GM21723 (cell line): ENCODE measurements at regions not wholly inside any gene's neighbourhood (a gene's known extent, or its start where the extent isn't known, plus 50 kb on each side); places are given as distances from the start of the nearest gene placed in this dataset.
"Not testable (repeated sequence)": the region's sequence is repeated elsewhere in the genome, so short reads cannot be mapped to it uniquely, and the experiment has no call there.

Source experiments
- ATAC-seq: cut with Tn5 transposase; IDR thresholded peaks from one replicate; pipeline ENCODE4 v1.9.1; 2021; ENCODE audit warnings: mild to moderate bottlenecking, moderate library complexity; ENCODE audit not compliant: unreplicated experiment

DNA sequence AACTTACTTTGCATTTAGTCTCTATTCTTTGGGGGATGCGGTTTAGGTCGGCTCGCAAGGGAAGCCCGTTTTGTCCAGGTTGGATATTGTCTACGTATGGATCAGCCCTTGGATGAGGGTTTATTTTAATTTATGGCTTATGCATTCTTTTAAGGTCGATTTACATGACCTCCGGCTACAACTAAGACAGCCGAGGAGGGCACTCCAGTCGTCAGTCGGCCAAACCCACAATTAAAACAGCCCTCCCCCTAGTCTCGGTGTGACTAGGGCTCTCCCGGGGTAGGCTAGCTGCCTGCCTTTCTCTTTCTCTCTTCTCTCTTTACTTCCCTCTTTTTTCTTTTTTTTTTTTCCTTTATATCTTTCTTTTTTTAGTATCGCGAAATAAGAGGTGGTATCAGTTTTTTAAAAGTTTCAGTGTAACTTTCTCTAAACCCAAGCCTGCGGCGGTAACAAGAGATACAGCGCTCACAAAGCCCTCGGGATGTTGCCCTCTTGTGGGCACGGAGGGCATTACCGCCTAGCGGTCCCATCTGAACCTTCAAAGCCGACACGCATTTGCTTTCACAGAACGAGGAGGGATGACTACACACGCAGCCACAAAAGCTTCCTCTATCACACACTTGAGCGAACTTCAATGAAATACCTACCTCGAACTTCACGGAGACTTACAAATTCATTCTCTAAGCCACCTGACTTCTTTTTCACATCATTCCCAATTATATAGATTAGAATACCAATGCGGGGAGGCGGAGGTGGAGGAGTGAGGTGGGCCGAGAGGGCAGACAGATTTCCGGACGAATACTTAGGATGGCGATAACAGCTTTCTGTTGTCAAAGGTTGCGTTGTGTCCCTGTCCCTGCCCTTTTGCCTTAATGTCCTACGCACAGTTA is 132.3 kb upstream of the C11orf58 start:
- ATAC-seq: peak; percentile 92

- peak; percentile 17 for ATAC-seq
Observed at GRCh38 chr11:16605389-16605893, 133.0 kb upstream of the C11orf58 start.

DNA sequence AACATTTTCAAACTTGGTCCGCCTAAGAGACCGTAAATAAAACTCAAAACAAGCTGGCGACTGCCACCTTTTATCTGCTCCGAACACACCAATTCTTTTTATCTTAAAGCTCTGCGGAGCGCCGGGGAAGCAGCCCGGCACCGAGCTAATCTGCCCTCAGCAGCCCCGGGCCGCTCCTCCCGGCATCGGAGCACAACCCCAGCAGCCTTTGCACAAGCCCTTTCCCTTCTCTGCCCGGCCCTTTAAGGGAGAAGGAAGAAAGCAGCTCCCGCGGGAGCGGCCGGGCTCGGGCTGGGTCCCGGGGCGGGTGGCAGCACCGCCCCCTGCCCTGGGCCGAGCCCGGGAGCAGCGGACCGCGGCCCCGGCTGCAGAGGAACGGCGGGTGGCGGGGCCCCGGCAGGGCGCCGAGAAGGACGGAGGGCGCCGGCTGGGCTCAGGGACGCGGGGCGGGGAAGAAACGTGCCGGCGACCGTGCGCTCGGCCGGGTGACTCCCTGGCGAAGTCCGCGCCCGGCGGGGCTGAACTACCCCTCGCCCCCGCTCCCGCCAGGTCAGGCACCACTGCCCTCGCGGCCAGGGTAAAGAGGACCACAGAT is 133.6 kb upstream of the C11orf58 start:
- ATAC-seq: peak; percentile 31

DNA sequence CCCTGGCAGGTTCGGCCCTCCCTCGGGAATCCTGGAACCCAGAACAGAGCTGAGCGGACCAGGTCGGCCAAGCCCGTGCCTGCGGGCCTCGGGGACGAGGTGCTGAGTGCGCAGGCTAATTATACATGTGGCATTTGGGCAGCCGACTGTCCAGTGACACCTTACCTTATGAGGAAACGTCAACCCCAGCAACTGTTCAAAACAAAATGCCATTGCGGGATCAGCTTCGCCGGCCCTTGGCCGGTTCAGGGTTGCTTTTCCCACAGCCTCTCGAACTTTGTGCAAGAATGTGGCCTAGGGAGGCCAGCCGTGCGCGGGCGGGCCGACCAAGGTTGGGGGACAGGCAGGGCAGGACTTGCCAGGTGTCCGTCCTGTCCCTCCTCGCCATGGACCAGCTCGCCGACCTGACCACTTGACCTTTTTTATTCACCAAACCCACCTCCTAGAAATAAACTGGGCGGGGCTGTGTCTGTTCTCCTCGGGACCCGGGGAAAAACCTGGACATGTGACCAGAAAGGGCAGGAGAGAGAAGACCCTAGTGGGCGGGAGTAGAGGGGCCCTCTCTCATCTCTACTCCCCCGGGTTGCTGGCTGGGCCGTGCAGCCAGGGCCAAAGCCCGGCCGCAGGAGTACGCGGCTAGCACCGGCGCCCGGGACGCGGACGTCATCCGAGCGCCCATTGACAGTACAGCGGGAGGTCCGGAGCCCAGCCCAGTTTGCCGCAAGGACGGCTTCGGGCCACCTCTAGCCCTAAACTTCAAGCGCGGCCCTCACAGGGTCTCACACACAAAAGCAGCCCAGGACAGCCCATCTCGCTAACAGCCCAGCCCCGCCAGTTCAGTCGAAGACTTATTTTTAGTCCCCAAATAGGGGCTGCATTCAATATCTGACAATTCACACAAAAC is 134.3 kb upstream of the C11orf58 start:
- no peak for ATAC-seq

DNA sequence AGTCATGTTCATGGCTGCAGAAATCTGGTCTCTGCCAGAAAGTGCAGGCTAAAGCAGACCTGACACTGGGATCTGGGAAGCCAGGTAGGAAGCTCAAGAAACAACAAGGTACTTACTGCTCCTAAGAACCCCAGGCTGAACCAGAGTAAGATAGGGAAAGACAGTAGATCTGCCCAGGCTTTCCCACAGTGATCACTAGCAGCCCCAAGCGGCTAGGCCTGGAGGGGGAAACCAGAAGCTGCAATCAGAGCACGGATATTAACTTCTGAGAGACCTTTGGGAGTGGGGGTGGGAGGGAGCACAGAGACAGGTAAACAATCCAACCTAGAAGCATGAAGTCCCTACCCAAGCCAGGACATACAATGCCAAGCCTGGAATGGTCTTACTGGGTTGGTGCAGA is 135.2 kb upstream of the C11orf58 start:
- no peak for ATAC-seq

DNA sequence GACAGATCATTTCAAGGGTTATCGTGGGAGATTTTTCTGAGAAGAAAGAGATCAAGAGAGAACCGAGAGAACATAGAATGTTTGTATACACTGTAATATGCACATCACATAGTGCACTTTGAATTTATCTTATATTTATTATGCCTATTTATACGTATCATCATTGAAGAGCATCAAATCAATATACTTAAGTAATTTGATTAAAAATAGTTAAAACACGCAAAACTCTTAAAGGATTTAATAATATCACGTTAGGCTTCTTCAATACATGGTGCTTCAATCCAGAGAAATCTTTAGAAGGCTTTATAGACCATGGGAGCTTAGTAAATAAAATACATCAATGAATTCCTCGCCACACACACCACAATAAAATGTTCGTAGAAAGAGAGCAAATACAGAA is 139.5 kb upstream of the C11orf58 start:
- ATAC-seq: no peak

DNA sequence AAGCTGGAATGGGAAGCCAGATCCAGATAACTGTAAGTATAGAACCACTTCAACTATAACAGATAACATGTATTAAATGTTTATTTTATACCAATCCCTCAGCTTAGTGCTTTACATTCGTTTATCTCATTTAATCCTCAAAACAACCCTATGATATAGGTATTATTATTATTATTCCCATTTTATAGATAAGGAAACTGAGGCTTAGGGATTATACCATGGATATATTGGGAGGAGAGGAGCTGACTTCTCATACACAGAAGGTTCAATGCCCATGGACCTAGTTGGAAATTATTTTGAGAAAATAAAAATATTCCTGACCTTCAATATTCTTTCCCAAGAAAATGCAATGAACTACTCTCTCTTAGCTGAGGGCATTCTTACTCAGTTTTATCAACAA is 140.4 kb upstream of the C11orf58 start:
- ATAC-seq: no peak

GRCh38 chr11:16596231-16596630 is 142.2 kb upstream of the C11orf58 start:
- ATAC-seq: no peak

GRCh38 chr11:16591157-16591556 is 147.3 kb upstream of the C11orf58 start:
- ATAC-seq: no peak

DNA sequence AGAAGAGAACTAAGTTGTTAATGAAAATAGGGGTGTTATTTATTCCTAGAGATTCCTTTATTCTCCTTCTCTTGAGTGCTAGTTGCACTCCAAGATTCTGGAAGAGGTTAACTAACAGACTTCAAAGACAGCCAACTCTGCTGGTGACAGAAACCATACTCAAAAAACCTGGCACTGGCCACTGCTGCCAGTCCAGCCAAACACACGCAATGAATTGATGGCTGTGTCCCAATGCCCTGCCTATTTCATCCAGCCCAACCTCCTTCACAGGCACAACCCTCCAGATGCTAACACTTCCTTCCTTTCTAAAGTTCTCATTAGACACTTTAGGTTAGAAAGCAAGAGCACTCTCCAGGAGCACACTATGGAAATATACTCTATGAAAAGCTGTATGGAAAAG is 150.8 kb upstream of the C11orf58 start:
- ATAC-seq: no peak

DNA sequence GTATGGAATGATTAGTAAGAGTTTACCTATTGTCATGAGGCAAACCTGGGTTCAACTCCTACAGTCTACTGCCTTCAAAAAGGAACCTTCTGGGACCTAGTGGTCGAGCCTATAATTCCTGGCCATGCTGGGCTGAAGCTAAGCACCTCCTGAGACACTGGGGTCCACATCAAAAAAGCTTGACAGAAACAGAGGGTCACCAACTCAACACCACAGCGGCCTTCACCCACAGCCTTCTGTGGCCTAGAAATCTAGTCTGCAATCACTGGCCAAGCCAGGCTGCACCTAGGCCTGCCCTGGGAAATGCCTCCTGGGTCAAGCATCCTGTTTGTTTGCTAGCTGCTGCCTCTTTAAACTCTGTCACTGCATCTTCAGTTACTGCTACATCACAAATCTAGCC is 153.9 kb upstream of the C11orf58 start:
- no peak for ATAC-seq

- not testable (repeated sequence) for ATAC-seq
Observed at GRCh38 chr11:16581078-16581477, 157.4 kb upstream of the C11orf58 start.

DNA sequence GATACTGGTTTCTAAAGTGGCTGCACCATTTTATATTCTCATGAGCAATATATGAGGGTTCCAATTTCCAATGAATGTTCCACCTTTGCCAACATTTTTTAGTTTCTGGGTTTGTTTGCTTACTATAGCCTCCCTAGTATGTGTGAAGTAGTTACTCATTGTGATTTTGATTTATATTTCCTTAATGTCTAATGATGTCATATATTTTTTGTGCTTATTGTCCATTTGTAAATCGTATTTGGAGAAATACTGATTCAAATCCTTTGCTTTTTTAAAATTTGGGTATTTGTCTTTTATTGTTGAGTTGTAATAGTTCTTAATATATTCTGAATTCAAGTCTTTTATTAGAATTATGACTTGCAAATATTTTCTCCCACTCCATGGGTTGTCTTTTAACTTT is 161.0 kb upstream of the C11orf58 start:
- no peak for ATAC-seq

- ATAC-seq: not testable (repeated sequence)
Observed at GRCh38 chr11:16574889-16575288, 163.6 kb upstream of the C11orf58 start.

DNA sequence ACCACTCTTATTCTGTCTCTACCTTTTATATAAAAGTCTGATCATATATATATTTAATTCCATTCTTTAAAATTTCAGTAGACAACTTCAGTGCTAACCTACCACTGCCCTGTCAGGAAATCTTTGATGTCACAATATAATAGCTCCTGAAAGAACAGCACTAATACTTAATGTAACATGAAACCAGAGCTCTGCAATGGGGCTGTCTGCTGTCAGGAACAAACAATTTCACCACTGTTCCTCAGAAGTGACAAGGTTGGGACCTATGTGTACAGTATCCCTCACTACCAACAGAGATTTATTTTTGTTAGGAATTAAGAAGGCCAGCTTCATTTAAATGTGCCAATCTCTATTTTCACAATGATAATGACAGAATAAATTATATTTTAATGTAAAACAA is 165.5 kb upstream of the C11orf58 start:
- no peak for ATAC-seq

DNA sequence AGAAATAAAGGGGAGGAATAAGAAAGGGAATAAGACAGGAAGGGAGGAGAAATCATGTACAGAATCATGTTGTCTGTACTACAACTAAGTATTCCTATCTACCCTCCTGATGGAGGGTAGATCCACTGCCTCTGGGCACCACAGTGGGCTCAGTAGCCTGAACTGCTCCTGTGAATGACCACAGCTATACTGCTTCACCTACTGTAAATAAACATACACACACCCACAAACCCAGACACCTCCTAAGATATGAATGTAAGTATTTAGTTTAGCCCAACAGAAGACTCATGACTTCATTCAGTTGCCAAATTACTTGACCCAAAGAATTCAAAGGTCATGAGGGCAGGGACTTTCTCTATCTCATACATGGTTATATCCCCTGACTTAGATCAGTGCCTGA is 177.3 kb upstream of the C11orf58 start:
- no peak for ATAC-seq

DNA sequence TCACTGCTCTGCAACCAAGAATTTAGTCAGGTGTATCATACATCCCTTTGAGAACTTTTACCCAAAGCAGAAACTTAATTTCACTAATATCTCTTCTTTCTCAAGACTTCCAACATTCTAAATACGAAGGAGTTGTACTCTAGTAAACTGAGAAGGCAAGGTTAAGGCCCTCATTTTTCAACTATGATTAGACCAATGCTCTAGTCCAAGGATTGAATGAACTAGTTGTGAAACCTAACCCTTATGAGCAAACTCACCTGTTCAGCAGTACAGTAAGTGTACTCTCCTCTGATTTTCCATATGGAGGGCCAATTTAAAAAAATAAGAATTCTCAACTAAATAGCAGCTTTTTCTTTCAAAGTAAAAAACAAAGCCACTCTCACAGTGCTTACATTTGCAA is 180.0 kb upstream of the C11orf58 start:
- no peak for ATAC-seq

DNA sequence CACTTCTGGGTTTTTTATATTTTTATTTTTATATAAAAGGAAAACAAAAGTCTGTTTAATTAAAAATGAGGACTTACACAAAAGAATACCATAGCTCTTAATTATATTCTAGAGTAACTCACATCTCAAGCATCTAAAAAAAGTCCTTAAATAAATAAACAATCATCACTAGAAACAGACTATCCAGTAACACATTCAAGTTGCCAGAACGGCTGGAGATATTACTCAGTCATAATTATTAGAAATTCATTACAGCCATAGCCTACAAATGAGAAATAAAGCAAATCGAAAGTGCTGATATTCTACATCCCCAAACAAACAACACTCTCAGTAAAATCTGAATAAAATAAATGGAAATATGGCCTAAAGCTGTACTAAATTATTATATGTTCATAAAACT is 182.5 kb upstream of the C11orf58 start:
- no peak for ATAC-seq

- ATAC-seq: no peak
Observed at GRCh38 chr11:16554361-16554760, 184.1 kb upstream of the C11orf58 start.

- no peak for ATAC-seq
Observed at GRCh38 chr11:16547879-16548278, 190.6 kb upstream of the C11orf58 start.

GRCh38 chr11:16543642-16544041 is 187.3 kb upstream of the SOX6 start:
- ATAC-seq: no peak
